ENCODE measurements at regions not wholly inside any gene's neighbourhood (a gene's known extent, or its start where the extent isn't known, plus 50 kb on each side); places are given as distances from the start of the nearest gene placed in this dataset.

DNA sequence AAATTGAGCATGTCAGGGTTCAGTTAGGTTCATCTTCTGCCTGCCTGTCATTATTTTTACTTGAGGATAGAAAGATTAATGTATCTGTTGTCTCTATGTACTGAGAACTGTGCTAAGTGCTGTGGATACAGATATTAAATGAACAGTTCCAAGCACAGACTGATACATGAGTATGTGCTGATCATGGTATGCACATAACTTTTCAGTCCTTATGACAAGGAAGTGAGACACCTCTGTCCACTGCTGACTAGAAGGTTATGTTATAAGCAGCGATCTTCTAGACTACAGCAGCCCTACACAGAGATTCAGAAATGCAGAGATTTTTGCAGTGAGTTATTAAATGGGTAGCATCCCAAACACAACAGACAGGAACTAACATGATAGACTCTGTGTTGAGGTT lies 335.6 kb upstream of the MTNR1B start:
- Histone ChIP-seq H3K9me3 (no peaks in the 10 kb centered on the region), H3K27me3 (no peaks in the 10 kb centered on the region), H3K4me1 (no peaks in the 10 kb centered on the region), H3K27ac (no peak overlapping the region), H3K4me3 (no peak overlapping the region), H3K36me3 (no peaks in the 10 kb centered on the region)
- DNase-seq (no peak), ATAC-seq (no peak)
- intact Hi-C loops (cut with DNase I): no loop called here
- 74 to 85% methylated on average over 1 of the region's 1 CpG for WGBS, 2 donors
- TF ChIP-seq, protein P1, sequence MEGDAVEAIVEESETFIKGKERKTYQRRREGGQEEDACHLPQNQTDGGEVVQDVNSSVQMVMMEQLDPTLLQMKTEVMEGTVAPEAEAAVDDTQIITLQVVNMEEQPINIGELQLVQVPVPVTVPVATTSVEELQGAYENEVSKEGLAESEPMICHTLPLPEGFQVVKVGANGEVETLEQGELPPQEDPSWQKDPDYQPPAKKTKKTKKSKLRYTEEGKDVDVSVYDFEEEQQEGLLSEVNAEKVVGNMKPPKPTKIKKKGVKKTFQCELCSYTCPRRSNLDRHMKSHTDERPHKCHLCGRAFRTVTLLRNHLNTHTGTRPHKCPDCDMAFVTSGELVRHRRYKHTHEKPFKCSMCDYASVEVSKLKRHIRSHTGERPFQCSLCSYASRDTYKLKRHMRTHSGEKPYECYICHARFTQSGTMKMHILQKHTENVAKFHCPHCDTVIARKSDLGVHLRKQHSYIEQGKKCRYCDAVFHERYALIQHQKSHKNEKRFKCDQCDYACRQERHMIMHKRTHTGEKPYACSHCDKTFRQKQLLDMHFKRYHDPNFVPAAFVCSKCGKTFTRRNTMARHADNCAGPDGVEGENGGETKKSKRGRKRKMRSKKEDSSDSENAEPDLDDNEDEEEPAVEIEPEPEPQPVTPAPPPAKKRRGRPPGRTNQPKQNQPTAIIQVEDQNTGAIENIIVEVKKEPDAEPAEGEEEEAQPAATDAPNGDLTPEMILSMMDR (IDR thresholded peaks at IDR 0.05): no peak

DNA sequence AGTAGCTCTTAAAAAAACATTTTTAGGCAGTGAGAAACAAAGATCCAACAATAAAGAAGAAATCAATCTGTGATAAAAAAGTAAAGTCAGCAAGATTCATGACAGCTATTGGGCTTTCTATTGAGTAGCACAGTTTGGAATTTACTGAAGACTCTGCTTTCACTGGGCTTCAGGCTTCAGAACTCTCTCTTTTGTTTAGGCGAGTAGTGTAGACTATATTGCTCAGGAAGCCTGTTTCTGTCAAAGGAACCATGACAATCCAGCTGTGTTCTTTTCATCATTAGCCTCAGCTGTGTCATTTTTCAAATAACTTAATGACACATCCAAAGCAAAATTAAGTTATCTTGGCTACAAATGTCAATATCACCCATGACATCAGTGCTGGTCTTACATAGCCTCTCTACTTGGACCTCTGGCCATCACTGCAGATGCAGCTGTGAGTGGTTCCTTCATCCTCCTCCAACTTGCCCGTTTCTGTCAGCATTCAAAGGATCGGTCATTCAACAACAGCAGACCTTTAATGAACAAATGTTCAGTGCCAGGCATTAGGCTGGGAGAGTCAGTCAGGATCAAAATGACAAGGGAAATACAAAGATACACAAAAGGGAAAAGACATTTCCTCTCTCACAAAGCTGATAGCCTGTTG lies 332.8 kb upstream of the MTNR1B start:
- H3K4me1 ChIP-seq: peaks cover 0 to 1% (median 0%) of the 10 kb centered on the region in 9 donors

DNA sequence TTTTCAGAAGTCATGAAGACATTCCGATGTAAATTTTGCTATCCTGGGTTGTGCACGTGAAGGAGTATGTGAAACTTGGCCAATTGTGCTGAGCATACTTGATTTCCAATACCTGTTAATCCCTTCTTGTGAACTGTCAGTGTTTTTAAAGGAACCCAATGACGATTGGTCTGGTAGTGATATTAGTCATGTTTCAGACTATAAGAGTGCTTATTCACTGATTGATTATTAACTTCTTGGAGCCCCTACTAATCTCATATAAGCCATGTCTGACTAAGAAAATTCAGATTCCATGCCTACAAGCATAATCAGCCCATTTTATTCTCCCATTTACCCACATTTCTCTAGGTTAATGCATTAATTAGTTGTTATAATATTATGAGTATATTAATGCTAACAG lies 330.8 kb upstream of the MTNR1B start:
- Histone ChIP-seq H3K4me3 (no peak overlapping the region), H3K27me3 (no peaks in the 10 kb centered on the region), H3K27ac (no peak overlapping the region), H3K36me3 (no peaks in the 10 kb centered on the region), H3K9me3 (no peaks in the 10 kb centered on the region), H3K4me1 (peaks cover 0 to 11% (median 4%) of the 10 kb centered on the region in 9 donors)
- TF ChIP-seq, protein P1 (IDR thresholded peaks at IDR 0.05): no peak
- intact Hi-C loops (cut with DNase I): no loop called here
- DNase-seq: no peak
- 92 to 97% methylated on average over 3 of the region's 3 CpGs for WGBS, 2 donors
- no peak for ATAC-seq

More for the DNA sequence above, 332.8 kb upstream of the MTNR1B start:
- no peaks in the 10 kb centered on the region for H3K27me3 ChIP-seq
- DNase-seq (no peak), ATAC-seq (no peak)
- intact Hi-C loops (cut with DNase I): no loop called here
- H3K27ac ChIP-seq: no peak overlapping the region
- H3K4me3 ChIP-seq: no peak overlapping the region
- TF ChIP-seq, protein P1 (IDR thresholded peaks at IDR 0.05): no peak
- H3K9me3 ChIP-seq: no peaks in the 10 kb centered on the region
- WGBS, 2 donors: 68 to 69% methylated on average over 3 of the region's 3 CpGs
- no peaks in the 10 kb centered on the region for H3K36me3 ChIP-seq

DNA sequence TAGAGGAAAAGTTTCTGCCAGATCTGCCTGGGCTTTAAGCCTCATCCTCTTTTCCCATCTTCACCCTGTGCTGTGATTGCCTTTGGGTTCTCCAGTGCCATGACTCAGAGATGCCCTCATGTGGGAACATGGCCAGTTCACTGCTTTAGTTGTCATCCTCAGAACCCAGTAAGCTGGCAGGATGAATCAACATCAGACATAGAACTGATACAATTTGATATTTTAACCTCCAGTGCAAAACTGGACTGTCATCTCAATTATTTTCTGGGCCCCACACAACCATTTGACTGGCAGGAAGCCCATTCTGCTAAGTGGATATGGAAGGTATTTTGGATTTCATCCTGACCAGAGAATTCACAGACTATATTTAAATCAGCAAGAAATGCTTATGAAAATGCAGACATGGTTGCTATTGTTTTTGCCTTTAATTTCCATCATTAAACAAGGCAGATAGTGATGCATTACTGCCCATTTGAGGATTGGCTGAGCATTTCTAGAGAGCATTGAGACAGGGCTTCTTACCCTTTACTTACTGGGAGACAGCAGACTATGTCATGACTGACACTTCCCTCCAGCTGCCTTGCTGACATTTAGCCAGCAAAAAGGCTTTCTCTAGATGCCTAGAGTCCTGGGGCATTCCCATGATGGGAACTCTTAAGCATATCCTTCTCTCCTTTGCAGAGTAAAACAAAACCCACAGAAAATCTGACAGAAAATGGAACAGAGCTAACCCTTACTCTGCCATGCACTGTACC lies 327.1 kb upstream of the MTNR1B start:
- no peaks in the 10 kb centered on the region for H3K9me3 ChIP-seq
- no peak overlapping the region for H3K4me3 ChIP-seq
- ATAC-seq (peak in 6 of 8 donors; percentile 54 to 92 (median 68)), DNase-seq (peak in 1 of 2 donors; percentile 17)
- peaks cover 0 to 11% (median 4%) of the 10 kb centered on the region in 9 donors for H3K4me1 ChIP-seq
- peak overlapping the region in 2 of 10 donors; percentile 19 to 21 for H3K27ac ChIP-seq
- no peaks in the 10 kb centered on the region for H3K27me3 ChIP-seq
- intact Hi-C loops (cut with DNase I): no loop called here
- no peaks in the 10 kb centered on the region for H3K36me3 ChIP-seq
- TF ChIP-seq, protein P1 (IDR thresholded peaks at IDR 0.05): peak in 1 of 9 donors; percentile 6
